ENCODE measurements at regions not wholly inside any gene's neighbourhood (a gene's known extent, or its start where the extent isn't known, plus 50 kb on each side); places are given as distances from the start of the nearest gene placed in this dataset.

DNA sequence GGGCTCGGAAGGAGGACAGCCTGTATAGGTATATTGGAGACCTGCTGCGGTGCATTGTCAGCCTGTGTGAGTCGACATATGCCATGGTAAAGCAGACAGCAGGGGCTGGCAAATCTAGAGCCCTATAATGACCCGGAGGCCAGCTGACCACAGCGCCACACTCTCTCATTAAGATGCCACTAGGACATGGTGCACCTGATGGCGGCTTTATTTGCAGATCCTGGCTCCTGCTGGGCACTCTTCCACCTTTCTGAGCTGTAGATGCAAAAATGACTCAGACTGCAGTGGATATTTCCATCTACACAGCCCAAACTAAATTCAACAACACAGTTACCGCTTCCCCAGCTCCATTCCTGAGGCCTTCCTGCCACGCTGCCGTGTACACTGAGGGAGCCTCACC is 389.9 kb downstream of the TNS1 start:
- TF ChIP-seq, protein P1, sequence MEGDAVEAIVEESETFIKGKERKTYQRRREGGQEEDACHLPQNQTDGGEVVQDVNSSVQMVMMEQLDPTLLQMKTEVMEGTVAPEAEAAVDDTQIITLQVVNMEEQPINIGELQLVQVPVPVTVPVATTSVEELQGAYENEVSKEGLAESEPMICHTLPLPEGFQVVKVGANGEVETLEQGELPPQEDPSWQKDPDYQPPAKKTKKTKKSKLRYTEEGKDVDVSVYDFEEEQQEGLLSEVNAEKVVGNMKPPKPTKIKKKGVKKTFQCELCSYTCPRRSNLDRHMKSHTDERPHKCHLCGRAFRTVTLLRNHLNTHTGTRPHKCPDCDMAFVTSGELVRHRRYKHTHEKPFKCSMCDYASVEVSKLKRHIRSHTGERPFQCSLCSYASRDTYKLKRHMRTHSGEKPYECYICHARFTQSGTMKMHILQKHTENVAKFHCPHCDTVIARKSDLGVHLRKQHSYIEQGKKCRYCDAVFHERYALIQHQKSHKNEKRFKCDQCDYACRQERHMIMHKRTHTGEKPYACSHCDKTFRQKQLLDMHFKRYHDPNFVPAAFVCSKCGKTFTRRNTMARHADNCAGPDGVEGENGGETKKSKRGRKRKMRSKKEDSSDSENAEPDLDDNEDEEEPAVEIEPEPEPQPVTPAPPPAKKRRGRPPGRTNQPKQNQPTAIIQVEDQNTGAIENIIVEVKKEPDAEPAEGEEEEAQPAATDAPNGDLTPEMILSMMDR (IDR thresholded peaks at IDR 0.05): no peak
- TF ChIP-seq ZFX (IDR thresholded peaks at IDR 0.05; ENCODE audit: borderline replicate concordance): no peak
